GM23338 (cell line): ENCODE measurements at regions not wholly inside any gene's neighbourhood (a gene's known extent, or its start where the extent isn't known, plus 50 kb on each side); places are given as distances from the start of the nearest gene placed in this dataset.

ENCODE experiments used
- CREB1 ChIP-seq: fragments of 250-450 bp; sonication (Bioruptor Pico); IDR thresholded peaks from 2 replicates; pipeline ENCODE4 v1.5.0; 2020; ENCODE audit warnings: low read depth, mild to moderate bottlenecking, moderate library complexity
- ETS1 ChIP-seq: IDR thresholded peaks from 2 replicates; pipeline ENCODE4 v1.6.1; 2016; ENCODE audit warnings: antibody characterized with exemption
- EZH2 ChIP-seq: fragments of 200-600 bp; sonication (generic); IDR thresholded peaks from one replicate; pipeline ENCODE4 v1.8.0; 2017; ENCODE audit warnings: antibody characterized with exemption, mild to moderate bottlenecking, low read depth; ENCODE audit not compliant: unreplicated experiment
- EZH2phosphoT487 ChIP-seq: fragments of 200-600 bp; sonication (generic); IDR thresholded peaks from one replicate; pipeline ENCODE4 v1.8.1; 2018; ENCODE audit warnings: antibody characterized with exemption; ENCODE audit not compliant: unreplicated experiment
- JUNB ChIP-seq: IDR thresholded peaks from one replicate; pipeline ENCODE4 v1.6.1; 2016; ENCODE audit warnings: antibody characterized with exemption; ENCODE audit not compliant: unreplicated experiment
- POLR2AphosphoS5 ChIP-seq: IDR thresholded peaks from 2 replicates; pipeline ENCODE4 v1.6.1; 2016; ENCODE audit warnings: antibody characterized with exemption, low read depth
- REST ChIP-seq: IDR thresholded peaks from one replicate; pipeline ENCODE4 v1.6.1; 2018; ENCODE audit warnings: antibody characterized with exemption; ENCODE audit not compliant: unreplicated experiment
- STAT1 ChIP-seq: IDR thresholded peaks from one replicate; pipeline ENCODE4 v1.6.1; 2016; ENCODE audit warnings: antibody characterized with exemption; ENCODE audit not compliant: unreplicated experiment
- TF ChIP-seq, protein P1 (sequence below), 2 experiments: fragments of 200-600 bp in 1 of 2; sonication (generic) in 1 of 2; conservative IDR thresholded peaks; 2 replicates each; pipeline versions ENCODE4 v1.5.1 to v1.6.1; 2016 to 2017; ENCODE audit warnings: antibody characterized with exemption in 2 of 2, low read depth in 2 of 2, mild to moderate bottlenecking in 2 of 2, moderate library complexity in 1 of 2

DNA sequence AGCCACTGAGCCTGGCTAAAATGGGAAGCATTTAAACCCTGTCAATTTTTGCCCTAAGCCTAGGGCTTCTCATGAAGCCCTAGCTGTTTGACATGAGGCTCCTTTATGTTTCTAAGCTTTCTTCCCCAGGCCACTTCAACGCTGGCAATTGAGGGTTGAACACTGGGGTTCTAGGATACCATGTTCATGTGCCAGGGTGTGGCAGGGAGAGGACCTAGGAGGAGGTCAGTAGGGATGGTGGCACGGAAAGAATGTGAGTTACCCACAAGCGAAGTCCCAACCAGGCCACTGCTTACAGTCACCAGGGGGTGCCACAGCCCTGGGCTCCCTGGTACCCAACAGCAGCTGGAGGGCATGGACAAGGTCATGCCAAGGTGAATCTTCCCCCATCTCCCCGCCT is 90.8 kb upstream of the AJAP1 start:
- TF ChIP-seq EZH2 (no peak), REST (no peak), POLR2AphosphoS5 (no peak), CREB1 (CRISPR knock-in tag) (no peak), EZH2phosphoT487 (no peak), STAT1 (no peak), JUNB (no peak), ETS1 (no peak)
- TF ChIP-seq, protein P1, sequence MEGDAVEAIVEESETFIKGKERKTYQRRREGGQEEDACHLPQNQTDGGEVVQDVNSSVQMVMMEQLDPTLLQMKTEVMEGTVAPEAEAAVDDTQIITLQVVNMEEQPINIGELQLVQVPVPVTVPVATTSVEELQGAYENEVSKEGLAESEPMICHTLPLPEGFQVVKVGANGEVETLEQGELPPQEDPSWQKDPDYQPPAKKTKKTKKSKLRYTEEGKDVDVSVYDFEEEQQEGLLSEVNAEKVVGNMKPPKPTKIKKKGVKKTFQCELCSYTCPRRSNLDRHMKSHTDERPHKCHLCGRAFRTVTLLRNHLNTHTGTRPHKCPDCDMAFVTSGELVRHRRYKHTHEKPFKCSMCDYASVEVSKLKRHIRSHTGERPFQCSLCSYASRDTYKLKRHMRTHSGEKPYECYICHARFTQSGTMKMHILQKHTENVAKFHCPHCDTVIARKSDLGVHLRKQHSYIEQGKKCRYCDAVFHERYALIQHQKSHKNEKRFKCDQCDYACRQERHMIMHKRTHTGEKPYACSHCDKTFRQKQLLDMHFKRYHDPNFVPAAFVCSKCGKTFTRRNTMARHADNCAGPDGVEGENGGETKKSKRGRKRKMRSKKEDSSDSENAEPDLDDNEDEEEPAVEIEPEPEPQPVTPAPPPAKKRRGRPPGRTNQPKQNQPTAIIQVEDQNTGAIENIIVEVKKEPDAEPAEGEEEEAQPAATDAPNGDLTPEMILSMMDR (conservative IDR thresholded peaks at IDR 0.05; ENCODE audit: low read depth in 2 of 2), result no peak
